ENCODE measurements at regions not wholly inside any gene's neighbourhood (a gene's known extent, or its start where the extent isn't known, plus 50 kb on each side); places are given as distances from the start of the nearest gene placed in this dataset.
"Not testable (repeated sequence)": the region's sequence is repeated elsewhere in the genome, so short reads cannot be mapped to it uniquely, and the experiment has no call there.

GRCh38 chr3:21024563-21024962 is 726.4 kb downstream of the ZNF385D start:
- no peak for DNase-seq (ENCODE audit: low read depth in 2 of 2)

GRCh38 chr3:21020681-21021080 is 730.3 kb downstream of the ZNF385D start:
- DNase-seq (ENCODE audit: low read depth in 2 of 2): no peak

GRCh38 chr3:21020043-21020442 is 731.0 kb downstream of the ZNF385D start:
- no peak for DNase-seq (ENCODE audit: low read depth in 2 of 2)

DNA sequence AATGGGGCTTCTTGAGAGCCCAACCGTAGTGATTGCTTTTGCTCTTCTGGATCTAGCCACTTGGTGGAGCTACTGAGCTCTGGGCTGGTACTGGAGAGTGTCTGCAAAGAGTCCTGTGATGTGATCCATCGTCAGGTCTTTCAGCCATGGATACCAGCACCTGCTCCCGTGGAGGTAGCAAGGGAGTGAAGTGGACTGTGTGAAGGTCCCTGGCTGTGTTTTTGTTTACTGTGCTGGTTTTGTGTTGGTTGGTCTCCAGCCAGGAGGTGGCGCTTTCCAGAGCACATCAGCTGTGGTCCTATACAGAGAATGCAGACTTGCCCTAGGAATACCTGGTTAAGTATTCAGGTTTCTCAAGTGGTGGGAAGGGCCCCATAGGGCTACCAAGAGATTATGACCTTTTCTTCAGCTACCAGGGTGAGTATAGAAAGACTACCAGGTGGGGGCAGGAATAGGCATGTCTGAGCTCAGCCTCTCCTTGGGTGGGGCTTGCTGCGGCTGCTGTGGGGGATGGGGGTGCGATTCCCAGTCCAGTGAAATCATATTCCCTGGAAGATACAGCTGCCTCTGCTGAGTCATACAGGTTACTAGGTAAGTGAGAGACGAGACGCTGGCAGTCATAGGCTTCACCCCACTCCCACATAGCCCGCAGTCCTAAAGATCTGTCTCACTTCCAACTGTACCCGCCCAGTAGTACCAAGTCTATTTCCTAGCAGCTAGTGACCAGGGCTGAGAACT is 733.7 kb downstream of the ZNF385D start:
- no peak for DNase-seq (ENCODE audit: low read depth in 2 of 2)

DNA sequence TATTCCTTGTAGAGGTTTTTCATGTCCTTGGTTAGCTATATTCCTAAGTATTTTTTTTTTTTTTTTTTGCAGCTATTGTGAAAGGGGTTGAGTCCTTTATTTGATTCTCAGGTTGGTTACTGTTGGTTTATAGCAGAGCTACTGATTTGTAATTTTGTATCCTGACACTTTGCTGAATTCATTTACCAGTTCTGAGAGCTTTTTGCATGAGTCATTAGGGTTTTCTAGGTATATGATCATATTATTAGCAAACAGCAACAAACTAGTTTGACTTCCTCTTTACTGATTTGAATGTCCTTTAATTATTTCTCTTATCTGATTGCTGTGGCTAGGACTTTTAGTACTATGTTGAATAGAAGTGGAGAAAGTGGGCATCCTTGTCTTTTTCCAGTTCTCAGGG is 737.4 kb downstream of the ZNF385D start:
- DNase-seq (ENCODE audit: low read depth in 2 of 2): no peak

DNA sequence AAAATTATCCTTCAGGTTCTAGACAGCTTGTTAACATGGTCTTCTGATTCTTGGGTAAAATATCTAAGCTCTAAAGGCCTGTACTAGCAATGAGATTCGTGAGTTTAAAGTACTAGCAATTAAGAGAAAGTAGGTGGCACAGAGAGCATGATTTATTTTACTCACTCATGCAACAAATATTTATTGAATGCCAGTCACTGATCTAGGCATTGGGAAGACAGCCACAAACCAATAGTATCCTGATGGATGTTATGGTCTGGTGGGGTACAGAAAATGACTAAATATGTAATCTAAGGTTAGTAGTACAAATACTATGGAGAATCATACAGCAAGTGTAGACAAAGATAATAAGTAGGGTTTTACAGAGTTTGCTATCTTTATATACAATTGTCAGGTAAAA is 751.3 kb downstream of the ZNF385D start:
- DNase-seq (ENCODE audit: low read depth in 2 of 2): no peak

- no peak for DNase-seq (ENCODE audit: low read depth in 2 of 2)
Observed at GRCh38 chr3:20997183-20997582, 753.8 kb downstream of the ZNF385D start.

- no peak for DNase-seq (ENCODE audit: low read depth in 2 of 2)
Observed at GRCh38 chr3:20990896-20991295, 760.1 kb downstream of the ZNF385D start.

GRCh38 chr3:20989653-20990052 is 761.4 kb downstream of the ZNF385D start:
- not testable (repeated sequence) for DNase-seq (ENCODE audit: low read depth in 2 of 2)

- DNase-seq (ENCODE audit: low read depth in 2 of 2): no peak
Observed at GRCh38 chr3:20984594-20985205, 766.3 kb downstream of the ZNF385D start.

GRCh38 chr3:20975188-20975651 is 775.8 kb downstream of the ZNF385D start:
- DNase-seq (ENCODE audit: low read depth in 2 of 2): no peak

GRCh38 chr3:20974396-20974795 is 776.6 kb downstream of the ZNF385D start:
- no peak for DNase-seq (ENCODE audit: low read depth in 2 of 2)

- DNase-seq (ENCODE audit: low read depth in 2 of 2): not testable (repeated sequence)
Observed at GRCh38 chr3:20970807-20971206, 780.2 kb downstream of the ZNF385D start.

DNA sequence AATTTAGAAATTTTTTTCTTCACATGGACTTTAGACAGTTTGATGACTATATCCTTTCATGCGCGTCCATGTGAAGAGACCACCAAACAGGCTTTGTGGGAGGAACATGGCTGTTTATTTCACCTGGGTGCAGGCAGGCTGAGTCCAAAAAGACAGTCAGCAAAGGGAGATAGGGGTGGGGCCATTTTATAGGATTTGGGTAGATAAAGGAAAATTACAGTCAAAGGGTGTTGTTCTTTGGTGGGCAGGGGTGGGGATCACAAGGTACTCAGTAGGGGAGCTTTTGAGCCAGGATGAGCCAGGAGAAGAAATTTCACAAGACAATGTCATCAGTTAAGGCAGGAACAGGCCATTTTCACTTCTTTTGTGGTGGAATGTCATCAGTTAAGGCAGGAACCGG is 781.5 kb upstream of the SGO1 start:
- not testable (repeated sequence) for DNase-seq (ENCODE audit: low read depth in 2 of 2)

DNA sequence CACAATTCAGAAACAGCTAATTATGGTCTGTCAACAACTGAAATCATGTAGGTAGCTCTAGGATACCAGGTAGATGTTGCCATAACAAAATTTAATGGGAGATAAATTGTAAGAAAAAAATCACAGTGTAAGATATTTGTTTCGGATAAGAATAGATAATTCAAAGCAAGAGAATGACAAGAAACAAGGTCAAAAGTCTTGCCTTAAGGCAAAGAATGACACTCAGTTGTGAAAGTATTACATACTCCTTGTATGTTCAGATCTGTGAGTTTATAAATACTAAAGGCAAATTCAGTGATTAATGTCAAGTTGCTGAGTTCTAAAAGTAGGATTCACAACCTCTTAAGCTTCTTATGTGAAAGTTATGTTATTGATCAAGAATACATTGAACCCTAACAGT is 772.2 kb upstream of the SGO1 start:
- no peak for DNase-seq (ENCODE audit: low read depth in 2 of 2)

- DNase-seq (ENCODE audit: low read depth in 2 of 2): no peak
Observed at GRCh38 chr3:20945892-20946291, 759.9 kb upstream of the SGO1 start.

DNA sequence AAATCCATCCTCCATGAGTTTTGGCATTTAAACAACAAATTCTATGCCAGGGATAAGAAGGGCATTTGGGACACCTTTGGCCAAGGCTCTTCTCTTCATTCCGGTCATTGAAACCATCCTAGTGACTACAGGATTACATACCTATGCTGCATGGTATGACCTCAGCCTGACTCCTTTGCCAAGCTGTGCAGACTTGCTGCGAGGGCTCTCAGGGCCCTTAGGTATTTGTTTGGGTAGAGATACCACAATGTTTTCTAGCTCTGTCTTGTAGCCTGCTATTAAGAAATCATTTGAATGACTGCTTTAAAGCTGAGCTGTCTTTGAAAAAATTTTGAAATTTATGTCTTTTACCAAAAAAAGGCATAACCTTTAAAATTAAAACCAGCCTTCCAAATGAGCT is 749.8 kb upstream of the SGO1 start:
- no peak for DNase-seq (ENCODE audit: low read depth in 2 of 2)

- DNase-seq (ENCODE audit: low read depth in 2 of 2): no peak
Observed at GRCh38 chr3:20931834-20932233, 745.8 kb upstream of the SGO1 start.

- DNase-seq (ENCODE audit: low read depth in 2 of 2): no peak
Observed at GRCh38 chr3:20930034-20930433, 744.0 kb upstream of the SGO1 start.

DNA sequence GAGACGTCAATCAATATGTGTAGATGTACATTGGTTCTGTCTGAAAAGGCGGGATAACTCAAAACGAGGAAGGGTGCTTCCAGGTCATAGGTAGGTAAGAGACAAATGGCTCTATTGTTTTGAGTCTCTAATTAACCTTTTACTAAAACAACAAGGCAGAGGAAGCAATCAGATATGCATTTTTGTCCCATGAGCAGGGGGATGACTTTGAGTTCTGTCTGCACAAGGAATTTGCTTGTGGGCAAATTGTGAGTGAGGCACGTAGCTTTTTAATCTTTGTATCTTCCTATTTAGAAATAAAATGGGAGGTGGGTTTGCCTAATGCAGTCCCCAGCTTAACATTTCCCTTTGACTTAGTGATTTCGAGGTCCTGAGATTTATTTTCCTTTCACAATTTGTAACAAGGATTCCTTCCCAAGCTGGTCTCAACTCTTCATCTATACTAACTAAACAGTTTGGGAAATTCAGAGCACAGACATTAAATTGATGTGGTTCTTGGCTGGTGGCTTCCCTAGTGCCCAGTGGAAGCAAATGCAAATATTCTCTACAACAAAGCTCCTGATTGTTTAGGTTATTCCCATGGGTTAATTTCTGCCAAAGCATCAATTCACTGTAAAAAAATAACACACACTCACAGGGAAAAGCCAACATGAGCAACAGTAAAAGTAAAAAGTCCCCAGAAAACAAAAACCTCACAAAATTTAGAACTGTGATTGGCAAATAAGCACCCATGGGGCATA is 738.8 kb upstream of the SGO1 start:
- DNase-seq (ENCODE audit: low read depth in 2 of 2): no peak

DNA sequence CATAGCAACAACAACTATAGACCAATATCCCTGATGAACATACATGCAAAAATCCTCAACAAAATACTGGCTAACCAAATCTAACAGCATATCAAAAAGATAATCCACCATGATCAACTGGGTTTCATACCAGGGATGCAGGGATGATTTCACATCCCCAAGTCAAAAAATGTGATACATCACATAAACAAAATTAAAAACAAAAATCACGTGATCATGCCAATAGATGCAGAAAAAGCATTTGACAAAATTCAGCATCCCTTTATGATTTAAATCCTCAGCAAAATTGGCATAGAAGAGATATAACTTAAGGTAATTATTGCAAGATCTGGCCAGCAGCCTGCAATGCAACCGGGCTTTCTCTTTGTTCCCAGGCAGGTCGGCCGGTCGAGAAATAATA is 735.1 kb upstream of the SGO1 start:
- DNase-seq (ENCODE audit: low read depth in 2 of 2): not testable (repeated sequence)

DNA sequence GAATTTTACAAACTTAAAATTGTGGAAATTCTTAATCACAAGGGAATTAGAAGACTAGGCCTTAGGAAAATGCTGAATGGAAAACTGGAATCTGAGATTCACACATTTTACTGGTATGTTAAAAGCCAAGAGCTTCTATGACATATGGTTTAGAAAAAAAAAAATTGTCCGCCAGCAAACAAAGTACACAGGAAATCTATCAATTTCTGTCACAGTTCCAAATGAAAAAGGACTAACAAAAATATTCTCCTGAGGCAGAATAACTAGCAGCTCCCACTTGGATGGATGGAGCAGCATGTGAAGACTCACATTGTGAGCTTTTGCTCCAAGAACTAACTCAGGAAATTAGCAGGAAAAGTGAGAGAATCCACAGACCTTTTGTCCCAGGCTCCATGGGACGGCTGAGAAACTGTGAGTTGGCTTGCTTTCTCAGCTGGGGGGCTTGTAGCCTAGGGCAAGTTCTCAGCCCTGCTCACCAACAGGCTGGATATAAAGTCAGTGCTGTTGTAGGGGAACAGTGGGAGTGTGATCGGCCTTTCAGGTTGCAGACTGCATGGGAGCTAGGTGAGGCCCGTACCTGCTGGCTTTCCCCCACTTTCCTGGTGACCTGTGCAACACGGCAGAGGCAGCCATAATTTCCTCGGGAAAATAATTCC is 731.1 kb upstream of the SGO1 start:
- DNase-seq (ENCODE audit: low read depth in 2 of 2): no peak

Measured in activated CD4-positive, alpha-beta T cell treated with anti-CD3 and anti-CD28 coated beads for 24 hours (primary cell).